Mucosa of stomach (tissue), 1 donor: ENCODE measurements at regions not wholly inside any gene's neighbourhood (a gene's known extent, or its start where the extent isn't known, plus 50 kb on each side); places are given as distances from the start of the nearest gene placed in this dataset.

Experiments used
- H3K27me3 ChIP-seq: one replicate; pipeline ENCODE4 v1.7.0; 2013; ENCODE audit warnings: mild to moderate bottlenecking, low read length; ENCODE audit not compliant: control insufficient read depth, insufficient read depth
- H3K36me3 ChIP-seq: one replicate; pipeline ENCODE4 v1.7.0; 2013; ENCODE audit warnings: low read length; ENCODE audit not compliant: control insufficient read depth, insufficient read depth
- H3K4me1 ChIP-seq: one replicate; pipeline ENCODE4 v1.7.0; 2013; ENCODE audit warnings: mild to moderate bottlenecking, low read length; ENCODE audit not compliant: control insufficient read depth, insufficient read depth
- H3K4me3 ChIP-seq: one replicate; pipeline ENCODE4 v1.7.0; 2013; ENCODE audit warnings: low read length
- H3K9ac ChIP-seq: one replicate; pipeline ENCODE4 v1.7.0; 2013; ENCODE audit warnings: mild to moderate bottlenecking, low read length, moderate library complexity
- H3K9me3 ChIP-seq: one replicate; pipeline ENCODE4 v1.7.0; 2013; ENCODE audit warnings: mild to moderate bottlenecking, low read length, moderate library complexity; ENCODE audit not compliant: control insufficient read depth
- donor health status: Pancreatic carcinoma.

DNA sequence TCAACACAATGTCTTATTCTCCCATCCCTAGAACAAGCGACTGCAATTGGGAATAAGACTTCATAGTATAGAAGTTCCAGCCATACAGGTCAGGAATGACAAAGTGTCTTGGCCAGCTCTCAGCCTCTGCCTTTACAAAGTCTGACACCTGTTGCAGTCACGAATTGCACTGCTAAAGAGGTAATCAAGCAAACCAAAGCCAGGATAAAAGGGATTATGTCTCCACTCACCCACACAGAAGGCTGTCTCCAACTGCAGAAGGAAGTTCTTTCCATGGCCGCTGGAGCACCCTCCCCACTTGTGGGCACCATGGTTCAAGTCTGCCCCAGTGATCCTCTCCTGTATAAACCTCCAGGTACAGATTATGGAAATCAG is 114.8 kb upstream of the PKDCC start:
- peaks cover 7% of the 10 kb centered on the region for H3K4me1 ChIP-seq
- H3K9ac ChIP-seq, result no peak overlapping the region
- H3K4me3 ChIP-seq, result no peak overlapping the region

DNA sequence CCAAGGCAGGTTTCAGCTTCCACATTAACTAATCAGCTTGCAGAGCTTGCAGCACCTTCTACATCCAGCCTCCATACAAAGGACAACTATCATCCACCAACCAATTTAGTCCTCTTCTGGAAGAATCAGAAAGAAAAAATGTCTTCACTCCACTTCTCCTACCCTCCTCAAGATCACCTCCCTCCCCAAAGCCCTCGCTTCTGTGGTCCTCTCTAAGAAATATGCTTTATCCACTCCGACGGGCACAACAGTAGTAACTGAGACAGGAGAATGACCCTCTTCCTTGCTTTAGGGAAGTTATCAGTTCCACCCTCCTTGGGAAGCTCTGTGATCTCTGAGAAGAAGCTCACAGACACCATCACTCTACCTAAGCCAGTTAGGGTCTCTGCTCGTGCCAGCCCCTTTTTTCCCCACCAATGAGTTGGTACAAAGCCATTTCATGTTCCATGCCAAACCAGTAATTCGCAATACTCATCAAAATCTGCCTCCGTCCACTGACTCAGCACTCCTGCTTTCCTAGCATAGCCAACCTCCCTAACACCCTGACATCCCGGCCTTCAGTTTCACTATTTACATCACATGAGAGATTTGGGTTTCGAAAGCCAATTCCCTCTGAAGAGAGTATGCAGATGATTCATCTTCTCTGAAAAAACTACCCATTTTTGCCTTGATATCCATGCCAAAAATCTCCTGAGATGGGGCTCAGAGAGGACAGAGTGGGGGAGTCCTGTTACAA is 114.1 kb upstream of the PKDCC start:
- Histone ChIP-seq H3K4me3 (no peak overlapping the region), H3K9me3 (no peaks in the 10 kb centered on the region), H3K27me3 (no peaks in the 10 kb centered on the region), H3K9ac (no peak overlapping the region), H3K36me3 (no peaks in the 10 kb centered on the region), H3K4me1 (peaks cover 14% of the 10 kb centered on the region)

More for the DNA sequence above, 114.8 kb upstream of the PKDCC start:
- Histone ChIP-seq H3K27me3 (no peaks in the 10 kb centered on the region), H3K36me3 (no peaks in the 10 kb centered on the region), H3K9me3 (no peaks in the 10 kb centered on the region)

- no peaks in the 10 kb centered on the region for H3K9me3 ChIP-seq
- no peak overlapping the region for H3K4me3 ChIP-seq
- H3K9ac ChIP-seq, result no peak overlapping the region
- peaks cover 16% of the 10 kb centered on the region for H3K4me1 ChIP-seq
- H3K27me3 ChIP-seq, result no peaks in the 10 kb centered on the region
- no peaks in the 10 kb centered on the region for H3K36me3 ChIP-seq
Measured at GRCh38 chr2:41934329-41934958, 113.4 kb upstream of the PKDCC start.

DNA sequence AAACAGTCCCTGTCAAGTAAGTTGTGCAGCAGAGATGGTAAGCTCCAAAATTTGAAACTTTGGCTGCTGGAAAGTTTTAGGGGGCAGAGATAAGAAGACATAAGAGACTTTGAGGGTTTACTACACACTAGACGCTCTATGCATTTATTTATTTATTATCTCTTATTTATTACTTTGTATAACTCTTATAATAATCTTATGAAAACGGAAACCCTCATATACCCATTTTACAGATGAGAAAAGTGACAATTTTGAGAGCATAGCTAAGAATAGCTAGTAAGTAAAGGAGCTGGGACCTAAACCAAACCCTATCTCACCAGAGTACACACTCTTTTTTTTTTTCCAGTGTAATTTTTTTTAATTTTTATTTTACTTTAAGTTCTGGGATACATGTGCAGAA is 112.8 kb upstream of the PKDCC start:
- H3K27me3 ChIP-seq, result no peaks in the 10 kb centered on the region
- no peak overlapping the region for H3K9ac ChIP-seq
- no peak overlapping the region for H3K4me3 ChIP-seq
- no peaks in the 10 kb centered on the region for H3K36me3 ChIP-seq
- H3K4me1 ChIP-seq, result peaks cover 16% of the 10 kb centered on the region
- H3K9me3 ChIP-seq, result no peaks in the 10 kb centered on the region

DNA sequence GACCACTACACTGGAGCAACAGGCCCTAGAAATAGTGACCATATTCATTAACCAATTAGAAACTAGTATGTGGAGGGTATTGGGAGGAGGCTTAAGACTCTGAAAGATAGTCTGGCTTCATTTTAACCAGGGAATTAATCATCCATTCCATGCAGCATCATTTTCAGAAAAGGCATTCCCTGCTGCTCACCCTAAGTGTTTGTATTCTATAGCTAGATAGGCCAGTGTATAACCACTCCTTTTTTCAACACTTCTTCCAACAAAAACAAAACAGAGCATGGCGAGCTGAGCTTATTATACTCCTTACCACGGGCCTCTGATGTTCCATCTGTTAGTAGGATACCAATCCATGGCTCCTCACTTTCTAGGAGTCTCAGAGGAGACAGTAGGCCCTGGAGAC is 112.0 kb upstream of the PKDCC start:
- Histone ChIP-seq H3K36me3 (no peaks in the 10 kb centered on the region), H3K27me3 (no peaks in the 10 kb centered on the region), H3K4me1 (peaks cover 16% of the 10 kb centered on the region), H3K4me3 (no peak overlapping the region), H3K9ac (no peak overlapping the region), H3K9me3 (no peaks in the 10 kb centered on the region)

- Histone ChIP-seq H3K9ac (no peak overlapping the region), H3K36me3 (no peaks in the 10 kb centered on the region), H3K9me3 (no peaks in the 10 kb centered on the region), H3K4me3 (no peak overlapping the region), H3K27me3 (no peaks in the 10 kb centered on the region), H3K4me1 (peaks cover 16% of the 10 kb centered on the region)
Measured at GRCh38 chr2:41936771-41937463, 110.9 kb upstream of the PKDCC start.

GRCh38 chr2:41937464-41937906 is 110.3 kb upstream of the PKDCC start:
- H3K36me3 ChIP-seq, result no peaks in the 10 kb centered on the region
- no peaks in the 10 kb centered on the region for H3K27me3 ChIP-seq
- no peak overlapping the region for H3K4me3 ChIP-seq
- no peak overlapping the region for H3K9ac ChIP-seq
- peaks cover 16% of the 10 kb centered on the region for H3K4me1 ChIP-seq
- no peaks in the 10 kb centered on the region for H3K9me3 ChIP-seq

- Histone ChIP-seq H3K36me3 (no peaks in the 10 kb centered on the region), H3K9ac (no peak overlapping the region), H3K4me1 (peaks cover 16% of the 10 kb centered on the region), H3K27me3 (no peaks in the 10 kb centered on the region), H3K9me3 (no peaks in the 10 kb centered on the region), H3K4me3 (no peak overlapping the region)
Measured at GRCh38 chr2:41937921-41938708, 109.7 kb upstream of the PKDCC start.

GRCh38 chr2:41940060-41940744 is 107.6 kb upstream of the PKDCC start:
- Histone ChIP-seq H3K36me3 (no peaks in the 10 kb centered on the region), H3K4me3 (no peak overlapping the region), H3K4me1 (peaks cover 16% of the 10 kb centered on the region), H3K9ac (no peak overlapping the region), H3K9me3 (no peaks in the 10 kb centered on the region), H3K27me3 (no peaks in the 10 kb centered on the region)

- H3K4me3 ChIP-seq, result no peak overlapping the region
- H3K9me3 ChIP-seq, result no peaks in the 10 kb centered on the region
- H3K27me3 ChIP-seq, result no peaks in the 10 kb centered on the region
- peaks cover 16% of the 10 kb centered on the region for H3K4me1 ChIP-seq
- no peaks in the 10 kb centered on the region for H3K36me3 ChIP-seq
- H3K9ac ChIP-seq, result no peak overlapping the region
Measured at GRCh38 chr2:41940745-41941063, 107.1 kb upstream of the PKDCC start.

DNA sequence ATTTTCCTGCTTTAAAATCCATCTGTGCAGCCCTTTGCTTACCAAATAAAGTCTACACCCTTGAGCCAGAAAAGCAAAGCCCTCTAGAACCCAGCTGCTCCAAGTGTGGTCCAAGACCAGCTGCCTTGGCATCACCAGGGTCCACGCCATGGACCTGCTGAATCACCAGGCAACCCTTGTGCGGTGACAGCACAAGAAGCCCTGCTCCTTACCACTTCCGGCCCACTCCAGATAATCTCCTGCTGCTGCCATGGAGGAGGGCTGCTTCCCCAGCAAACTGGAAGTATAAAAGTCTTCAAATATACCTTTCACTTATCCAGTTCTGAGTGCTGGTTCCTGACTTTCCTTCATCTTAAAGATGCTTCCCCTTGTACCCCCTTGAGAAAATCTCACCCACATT is 106.0 kb upstream of the PKDCC start:
- H3K9ac ChIP-seq, result no peak overlapping the region
- H3K4me1 ChIP-seq, result peaks cover 16% of the 10 kb centered on the region
- H3K9me3 ChIP-seq, result no peaks in the 10 kb centered on the region
- H3K36me3 ChIP-seq, result no peaks in the 10 kb centered on the region
- no peak overlapping the region for H3K4me3 ChIP-seq
- no peaks in the 10 kb centered on the region for H3K27me3 ChIP-seq
